ENCODE measurements at regions not wholly inside any gene's neighbourhood (a gene's known extent, or its start where the extent isn't known, plus 50 kb on each side); places are given as distances from the start of the nearest gene placed in this dataset.

DNA sequence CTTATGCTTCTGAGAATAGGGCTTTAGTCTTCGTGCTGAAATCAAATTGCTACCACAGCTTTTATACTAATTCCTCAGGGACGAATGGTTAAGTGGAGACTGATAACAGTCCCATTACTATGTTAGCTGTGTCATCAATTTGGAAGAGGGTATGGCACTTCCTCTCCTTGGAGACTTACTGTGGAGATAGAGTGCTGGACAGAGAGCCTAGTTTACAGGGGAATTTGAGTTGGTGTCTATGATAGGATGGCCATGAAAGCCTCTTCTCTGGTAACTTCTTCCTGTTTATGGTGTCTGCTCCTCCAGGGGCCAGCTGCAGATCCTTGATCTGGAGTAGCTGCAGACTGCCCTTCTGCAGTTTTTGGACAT lies 167.7 kb downstream of the ZNF518B start:
- Histone ChIP-seq H3K4me1 (ENCODE audit: control insufficient read depth in 1 of 2, extremely low read depth in 1 of 2, insufficient read depth in 2 of 2, low read length in 2 of 2) (no peaks in the 10 kb centered on the region), H3K9me3 (no peaks in the 10 kb centered on the region), H3K27me3 (replicated peaks in 1 of 2; ENCODE audit: control insufficient read depth in 2 of 2, extremely low read depth in 1 of 2, insufficient read depth in 2 of 2, low read length in 1 of 2) (no peaks in the 10 kb centered on the region), H3K4me3 (ENCODE audit: control insufficient read depth in 1 of 2, extremely low read depth in 1 of 2, low read length in 1 of 2) (no peak overlapping the region), H3K27ac (ENCODE audit: low read length) (no peak overlapping the region), H3K36me3 (ENCODE audit: control insufficient read depth in 2 of 2, extremely low read depth in 1 of 2, insufficient read depth in 1 of 2, low read length in 1 of 2) (no peaks in the 10 kb centered on the region)
- ChIA-PET POLR2A (no interaction called here), CTCF (no interaction called here)
- peaks cover 6 to 15% of the 10 kb centered on the region in 2 donors for H3K27me3 Mint-ChIP-seq
- peaks cover 0 to 5% (median 0%) of the 10 kb centered on the region in 3 donors for H3K9me3 Mint-ChIP-seq
- ATAC-seq (replicated peaks in 1 of 4) (no peak), DNase-seq (no peak)
- WGBS (ENCODE audit: insufficient coverage): no CpG with 5 or more reads among the region's 2 CpGs
- H3K4me3 Mint-ChIP-seq: no peak overlapping the region
- H3K4me1 Mint-ChIP-seq: no peaks in the 10 kb centered on the region
- H3K27ac Mint-ChIP-seq: no peak overlapping the region
- H3K36me3 Mint-ChIP-seq: no peaks in the 10 kb centered on the region

DNA sequence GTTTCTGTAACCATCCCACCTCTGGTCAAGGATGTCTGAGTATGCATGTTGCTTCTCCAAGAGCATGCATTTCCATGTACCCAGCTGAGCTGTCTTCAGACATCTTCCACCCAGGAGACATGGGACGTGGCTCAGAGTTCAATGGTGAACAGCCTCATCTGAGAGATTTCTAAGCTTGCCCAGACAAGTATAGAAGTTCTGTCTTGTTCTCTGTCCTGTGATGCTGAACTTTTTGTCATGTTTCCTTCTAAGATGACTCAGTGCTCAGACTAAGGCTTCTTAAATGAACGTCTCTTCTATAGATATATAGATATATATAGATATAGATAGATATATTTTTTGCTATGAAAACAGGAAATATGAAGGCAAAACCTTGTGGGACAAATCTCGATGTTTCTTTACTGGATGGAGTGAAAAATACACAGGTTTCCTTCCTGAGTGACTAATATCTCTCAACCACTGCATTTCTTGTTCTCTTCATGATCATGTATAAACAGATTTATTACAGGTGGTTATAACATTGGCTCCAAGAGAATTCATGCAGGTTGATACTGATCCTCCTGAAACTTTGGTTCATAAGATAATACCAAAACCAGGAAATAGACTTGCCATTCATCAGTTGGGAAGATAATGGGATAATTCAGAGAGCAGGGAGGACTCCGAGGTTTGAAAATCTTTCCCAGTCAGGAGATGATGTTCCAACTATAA lies 168.2 kb downstream of the ZNF518B start:
- Mint-ChIP-seq H3K9me3 (peaks cover 0 to 10% (median 0%) of the 10 kb centered on the region in 3 donors), H3K4me3 (no peak overlapping the region), H3K4me1 (no peaks in the 10 kb centered on the region), H3K36me3 (no peaks in the 10 kb centered on the region), H3K27ac (no peak overlapping the region), H3K27me3 (peaks cover 6 to 19% of the 10 kb centered on the region in 2 donors)
- CTCF ChIA-PET: no interaction called here
- ATAC-seq (replicated peaks in 1 of 4) (no peak), DNase-seq (no peak)
- H3K36me3 ChIP-seq (ENCODE audit: control insufficient read depth in 2 of 2, extremely low read depth in 1 of 2, insufficient read depth in 1 of 2, low read length in 1 of 2): no peaks in the 10 kb centered on the region
- no peaks in the 10 kb centered on the region for H3K9me3 ChIP-seq
- 86% methylated on average over 1 of the region's 4 CpGs for WGBS (ENCODE audit: insufficient coverage)
- H3K27me3 ChIP-seq (replicated peaks in 1 of 2; ENCODE audit: control insufficient read depth in 2 of 2, extremely low read depth in 1 of 2, insufficient read depth in 2 of 2, low read length in 1 of 2): no peaks in the 10 kb centered on the region
- H3K4me1 ChIP-seq (ENCODE audit: control insufficient read depth in 1 of 2, extremely low read depth in 1 of 2, insufficient read depth in 2 of 2, low read length in 2 of 2): no peaks in the 10 kb centered on the region
- POLR2A ChIA-PET: no interaction called here
- H3K4me3 ChIP-seq (ENCODE audit: control insufficient read depth in 1 of 2, extremely low read depth in 1 of 2, low read length in 1 of 2): no peak overlapping the region
- no peak overlapping the region for H3K27ac ChIP-seq (ENCODE audit: low read length)

DNA sequence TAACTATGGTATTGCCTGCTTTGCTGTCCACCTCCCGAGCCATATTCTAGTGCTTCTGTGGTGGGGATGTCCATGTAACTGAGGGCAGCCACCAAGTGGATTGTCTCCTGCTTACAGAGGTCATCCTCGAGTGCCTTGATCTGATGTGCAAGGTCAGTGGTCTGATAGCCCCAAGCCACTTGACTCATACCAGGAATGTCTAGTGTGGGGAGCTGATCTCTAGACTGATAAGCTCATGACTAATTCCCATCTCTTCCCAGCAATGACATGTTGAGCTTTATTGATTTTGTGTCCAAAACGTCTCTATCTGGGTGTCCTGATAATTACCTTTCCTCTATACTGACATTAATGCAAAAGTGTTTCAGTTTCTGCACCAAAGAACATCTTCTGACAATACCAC lies 168.4 kb upstream of the WDR1 start:
- ChIA-PET POLR2A (interaction anchor here in 1 of 2 donors (0.7 kb wide), 1 partner anchor 140 kb away, joined by 3 read pairs; no protein-coding TSS in a partner anchor), CTCF (no interaction called here)
- no peak overlapping the region for H3K4me3 ChIP-seq (ENCODE audit: control insufficient read depth in 1 of 2, extremely low read depth in 1 of 2, low read length in 1 of 2)
- Mint-ChIP-seq H3K27me3 (peaks cover 2 to 11% of the 10 kb centered on the region in 2 donors), H3K27ac (no peak overlapping the region), H3K9me3 (peaks cover 0 to 4% (median 0%) of the 10 kb centered on the region in 3 donors), H3K4me1 (no peaks in the 10 kb centered on the region), H3K4me3 (no peak overlapping the region), H3K36me3 (no peaks in the 10 kb centered on the region)
- no peaks in the 10 kb centered on the region for H3K27me3 ChIP-seq (replicated peaks in 1 of 2; ENCODE audit: control insufficient read depth in 2 of 2, extremely low read depth in 1 of 2, insufficient read depth in 2 of 2, low read length in 1 of 2)
- ATAC-seq (replicated peaks in 1 of 4) (no peak), DNase-seq (no peak)
- WGBS (ENCODE audit: insufficient coverage): no CpG with 5 or more reads among the region's 3 CpGs
- H3K27ac ChIP-seq (ENCODE audit: low read length): no peak overlapping the region
- H3K9me3 ChIP-seq: no peaks in the 10 kb centered on the region
- no peaks in the 10 kb centered on the region for H3K4me1 ChIP-seq (ENCODE audit: control insufficient read depth in 1 of 2, extremely low read depth in 1 of 2, insufficient read depth in 2 of 2, low read length in 2 of 2)
- H3K36me3 ChIP-seq (ENCODE audit: control insufficient read depth in 2 of 2, extremely low read depth in 1 of 2, insufficient read depth in 1 of 2, low read length in 1 of 2): no peaks in the 10 kb centered on the region

DNA sequence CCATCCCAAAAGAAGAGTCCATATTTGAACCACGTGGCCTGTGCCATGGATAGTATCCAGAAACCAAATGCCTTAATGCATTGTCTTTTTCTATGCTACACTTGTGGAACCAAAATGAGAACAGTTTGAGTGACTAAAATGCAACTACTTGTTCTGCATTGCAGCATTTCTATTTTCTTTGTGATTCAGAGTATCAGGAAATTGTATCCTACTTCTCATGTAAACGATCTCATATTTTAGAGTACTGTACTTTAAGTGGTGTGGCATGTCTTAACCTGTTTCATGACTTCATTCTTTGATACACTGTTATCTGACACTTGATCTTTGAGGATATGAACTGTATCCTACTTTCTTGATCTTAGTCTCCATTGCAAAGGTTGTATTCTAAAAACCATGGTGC lies 167.2 kb upstream of the WDR1 start:
- DNase-seq: no peak
- no peaks in the 10 kb centered on the region for H3K36me3 ChIP-seq (ENCODE audit: control insufficient read depth in 2 of 2, extremely low read depth in 1 of 2, insufficient read depth in 1 of 2, low read length in 1 of 2)
- Mint-ChIP-seq H3K4me3 (no peak overlapping the region), H3K4me1 (no peaks in the 10 kb centered on the region), H3K27ac (no peak overlapping the region), H3K36me3 (no peaks in the 10 kb centered on the region), H3K9me3 (peaks cover 0 to 4% (median 0%) of the 10 kb centered on the region in 3 donors), H3K27me3 (peaks cover 2 to 11% of the 10 kb centered on the region in 2 donors)
- ATAC-seq (replicated peaks in 1 of 4): no peak
- ChIA-PET CTCF (no interaction called here), POLR2A (no interaction called here)
- 86% methylated on average over 1 of the region's 2 CpGs for WGBS (ENCODE audit: insufficient coverage)
- no peaks in the 10 kb centered on the region for H3K27me3 ChIP-seq (replicated peaks in 1 of 2; ENCODE audit: control insufficient read depth in 2 of 2, extremely low read depth in 1 of 2, insufficient read depth in 2 of 2, low read length in 1 of 2)
- H3K27ac ChIP-seq (ENCODE audit: low read length): no peak overlapping the region
- no peaks in the 10 kb centered on the region for H3K4me1 ChIP-seq (ENCODE audit: control insufficient read depth in 1 of 2, extremely low read depth in 1 of 2, insufficient read depth in 2 of 2, low read length in 2 of 2)
- H3K9me3 ChIP-seq: no peaks in the 10 kb centered on the region
- H3K4me3 ChIP-seq (ENCODE audit: control insufficient read depth in 1 of 2, extremely low read depth in 1 of 2, low read length in 1 of 2): no peak overlapping the region

DNA sequence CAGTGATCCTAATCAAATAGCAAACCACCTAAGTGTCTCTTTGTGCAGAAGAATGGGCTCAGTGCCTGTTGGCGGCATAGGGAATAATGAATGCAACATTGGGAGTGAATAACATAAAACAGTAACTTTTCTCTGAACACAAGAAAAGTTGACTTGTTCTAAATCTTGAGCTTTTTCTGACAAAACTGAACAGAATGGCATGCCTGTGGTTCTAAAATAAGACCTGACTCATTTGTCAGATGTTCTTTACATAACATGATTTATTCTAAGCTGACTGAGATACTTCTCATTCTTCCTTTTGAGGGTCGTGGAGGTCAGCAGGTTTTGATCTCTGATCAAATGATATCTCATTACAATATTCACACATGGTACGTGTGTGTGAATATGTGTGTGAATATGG lies 165.4 kb upstream of the WDR1 start:
- Mint-ChIP-seq H3K9me3 (peaks cover 0 to 4% (median 0%) of the 10 kb centered on the region in 3 donors), H3K36me3 (no peaks in the 10 kb centered on the region), H3K27me3 (peaks cover 2 to 5% of the 10 kb centered on the region in 2 donors), H3K4me3 (no peak overlapping the region), H3K4me1 (no peaks in the 10 kb centered on the region), H3K27ac (no peak overlapping the region)
- ChIA-PET CTCF (no interaction called here), POLR2A (no interaction called here)
- Histone ChIP-seq H3K27me3 (replicated peaks in 1 of 2; ENCODE audit: control insufficient read depth in 2 of 2, extremely low read depth in 1 of 2, insufficient read depth in 2 of 2, low read length in 1 of 2) (peaks cover 0 to 3% of the 10 kb centered on the region in 2 experiments), H3K4me3 (ENCODE audit: control insufficient read depth in 1 of 2, extremely low read depth in 1 of 2, low read length in 1 of 2) (no peak overlapping the region), H3K27ac (ENCODE audit: low read length) (no peak overlapping the region), H3K36me3 (ENCODE audit: control insufficient read depth in 2 of 2, extremely low read depth in 1 of 2, insufficient read depth in 1 of 2, low read length in 1 of 2) (no peaks in the 10 kb centered on the region), H3K4me1 (ENCODE audit: control insufficient read depth in 1 of 2, extremely low read depth in 1 of 2, insufficient read depth in 2 of 2, low read length in 2 of 2) (no peaks in the 10 kb centered on the region), H3K9me3 (no peaks in the 10 kb centered on the region)
- DNase-seq: no peak
- ATAC-seq (replicated peaks in 1 of 4): no peak
- no CpG with 5 or more reads among the region's 3 CpGs for WGBS (ENCODE audit: insufficient coverage)

DNA sequence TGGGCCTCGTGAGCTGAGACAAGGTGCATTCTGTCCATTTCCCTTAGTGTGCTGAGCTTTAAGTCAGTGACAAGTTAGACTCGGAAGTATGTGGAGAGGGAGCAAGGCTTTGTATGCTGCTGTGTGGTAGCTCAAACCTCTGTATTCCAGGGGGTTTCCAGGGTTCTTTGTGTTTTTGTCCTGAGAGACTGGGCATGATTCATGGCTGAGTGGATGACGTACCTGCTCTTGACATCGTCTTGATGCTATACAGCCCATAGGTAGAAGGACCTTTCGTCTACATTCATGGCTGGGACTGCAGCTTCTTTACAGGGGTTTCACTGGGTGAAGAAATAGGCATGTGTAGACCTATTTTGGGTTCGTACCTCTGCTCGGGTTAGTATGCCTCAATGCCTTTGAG lies 162.7 kb upstream of the WDR1 start:
- ChIA-PET POLR2A (no interaction called here), CTCF (no interaction called here)
- Histone ChIP-seq H3K27ac (ENCODE audit: low read length) (no peak overlapping the region), H3K27me3 (replicated peaks in 1 of 2; ENCODE audit: control insufficient read depth in 2 of 2, extremely low read depth in 1 of 2, insufficient read depth in 2 of 2, low read length in 1 of 2) (peaks cover 0 to 3% of the 10 kb centered on the region in 2 experiments), H3K4me1 (ENCODE audit: control insufficient read depth in 1 of 2, extremely low read depth in 1 of 2, insufficient read depth in 2 of 2, low read length in 2 of 2) (no peaks in the 10 kb centered on the region), H3K36me3 (ENCODE audit: control insufficient read depth in 2 of 2, extremely low read depth in 1 of 2, insufficient read depth in 1 of 2, low read length in 1 of 2) (no peaks in the 10 kb centered on the region), H3K9me3 (no peaks in the 10 kb centered on the region), H3K4me3 (ENCODE audit: control insufficient read depth in 1 of 2, extremely low read depth in 1 of 2, low read length in 1 of 2) (no peak overlapping the region)
- WGBS (ENCODE audit: insufficient coverage): 69% methylated on average over 6 of the region's 7 CpGs
- Mint-ChIP-seq H3K9me3 (peaks cover 0 to 2% (median 0%) of the 10 kb centered on the region in 3 donors), H3K4me1 (no peaks in the 10 kb centered on the region), H3K4me3 (no peak overlapping the region), H3K36me3 (no peaks in the 10 kb centered on the region), H3K27ac (no peak overlapping the region), H3K27me3 (peaks cover 0 to 4% of the 10 kb centered on the region in 2 donors)
- ATAC-seq (replicated peaks in 1 of 4): no peak
- no peak for DNase-seq

DNA sequence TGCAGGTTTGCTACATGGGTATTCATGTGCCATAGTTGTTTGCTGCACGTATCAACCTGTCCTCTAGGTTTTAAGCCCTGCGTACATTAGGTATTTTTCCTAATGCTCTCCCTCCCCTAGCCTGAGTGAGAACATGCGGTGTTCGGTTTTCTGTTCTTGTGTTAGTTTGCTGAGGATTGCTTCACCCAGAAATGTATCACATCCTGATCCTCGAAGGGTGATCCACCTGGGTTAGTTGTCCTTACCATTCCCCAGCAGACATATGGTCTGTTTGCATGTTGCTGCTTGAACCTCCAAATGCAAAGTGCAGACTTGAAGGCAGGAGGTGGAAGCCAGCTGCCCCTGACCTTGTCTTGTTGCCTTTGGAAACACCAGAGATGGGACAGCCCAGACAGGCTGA lies 161.5 kb upstream of the WDR1 start:
- Histone ChIP-seq H3K9me3 (no peaks in the 10 kb centered on the region), H3K4me3 (ENCODE audit: control insufficient read depth in 1 of 2, extremely low read depth in 1 of 2, low read length in 1 of 2) (no peak overlapping the region), H3K4me1 (ENCODE audit: control insufficient read depth in 1 of 2, extremely low read depth in 1 of 2, insufficient read depth in 2 of 2, low read length in 2 of 2) (no peaks in the 10 kb centered on the region), H3K27ac (ENCODE audit: low read length) (no peak overlapping the region), H3K36me3 (ENCODE audit: control insufficient read depth in 2 of 2, extremely low read depth in 1 of 2, insufficient read depth in 1 of 2, low read length in 1 of 2) (no peaks in the 10 kb centered on the region), H3K27me3 (replicated peaks in 1 of 2; ENCODE audit: control insufficient read depth in 2 of 2, extremely low read depth in 1 of 2, insufficient read depth in 2 of 2, low read length in 1 of 2) (peaks cover 0 to 3% of the 10 kb centered on the region in 2 experiments)
- no peaks in the 10 kb centered on the region for H3K36me3 Mint-ChIP-seq
- H3K27me3 Mint-ChIP-seq: no peaks in the 10 kb centered on the region
- H3K4me3 Mint-ChIP-seq: no peak overlapping the region
- POLR2A ChIA-PET: no interaction called here
- DNase-seq (no peak), ATAC-seq (replicated peaks in 1 of 4) (no peak)
- H3K4me1 Mint-ChIP-seq: no peaks in the 10 kb centered on the region
- no peaks in the 10 kb centered on the region for H3K9me3 Mint-ChIP-seq
- CTCF ChIA-PET: no interaction called here
- WGBS (ENCODE audit: insufficient coverage): 50% methylated on average over 1 of the region's 5 CpGs
- no peak overlapping the region for H3K27ac Mint-ChIP-seq
